Heart left ventricle (tissue), 16 donors: ENCODE measurements at regions not wholly inside any gene's neighbourhood (a gene's known extent, or its start where the extent isn't known, plus 50 kb on each side); places are given as distances from the start of the nearest gene placed in this dataset.
A peak's percentile ranks its signal among the peaks of the same experiment; 100 is the strongest.

Source experiments
- ATAC-seq, 4 donors: fragments of 200-7000 bp; cut with Tn5 transposase; one replicate each; pipeline ENCODE4 v1.9.1; 2020 to 2022; ENCODE audit warnings: moderate library complexity in 4 of 4, mild to moderate bottlenecking in 3 of 4, moderate number of reproducible peaks in 1 of 4
- DNase-seq, 5 donors: peaks; one replicate each; pipeline ENCODE4 v3.0.0-alpha.2; 2020
- H3K27ac ChIP-seq, 12 donors: fragments of 200-600 bp; sonication (generic) in 4 of 12; one replicate each; pipeline versions ENCODE4 v1.5.0 to v1.8.0; 2016 to 2022; ENCODE audit warnings: mild to moderate bottlenecking in 2 of 12
- H3K27me3 ChIP-seq, 9 donors: fragments of 200-600 bp; sonication (generic) in 2 of 9; one replicate each; pipeline versions ENCODE4 v1.5.1 to v1.8.0; 2016 to 2022; ENCODE audit warnings: mild to moderate bottlenecking in 3 of 9
- H3K36me3 ChIP-seq, 9 donors: fragments of 200-600 bp; sonication (generic) in 2 of 9; one replicate each; pipeline versions ENCODE4 v1.5.0 to v1.8.0; 2018 to 2022; ENCODE audit warnings: mild to moderate bottlenecking in 2 of 9
- H3K4me1 ChIP-seq, 12 donors: fragments of 200-600 bp; sonication (generic) in 4 of 12; one replicate each; pipeline versions ENCODE4 v1.5.0 to v1.8.0; 2016 to 2022; ENCODE audit warnings: mild to moderate bottlenecking in 3 of 12
- H3K4me3 ChIP-seq, 12 donors: fragments of 200-600 bp; sonication (generic) in 4 of 12; one replicate each; pipeline versions ENCODE4 v1.5.0 to v1.8.0; 2017 to 2022; ENCODE audit warnings: mild to moderate bottlenecking in 9 of 12, moderate library complexity in 4 of 12
- H3K9me3 ChIP-seq, 12 donors: fragments of 200-600 bp; sonication (generic) in 4 of 12; one replicate each; pipeline versions ENCODE4 v1.5.0 to v1.8.0; 2016 to 2022; ENCODE audit warnings: mild to moderate bottlenecking in 1 of 12
- POLR2A ChIP-seq, 2 donors: fragments of 450-650 bp; IDR thresholded peaks; one replicate each; pipeline ENCODE4 v1.6.1; 2017; ENCODE audit warnings: antibody characterized with exemption in 2 of 2, mild to moderate bottlenecking in 2 of 2, moderate library complexity in 2 of 2
- WGBS, 4 donors: extraction: QIAGEN DNeasy Blood & Tissue Kit in 2 of 4; methylation state at CpG; one replicate each; pipeline versions ENCODE4 v1.1.5 to v1.1.7; 2013 to 2018; 5-methylcytosine and 5-hydroxymethylcytosine counted together
- intact Hi-C, 10 donors: fragments of 100-400 bp; cut with DNase I; formaldehyde crosslinking; loops; one replicate each; pipeline versions ENCODE4 v1.11.1 to v1.14.2; 2022
- TF ChIP-seq, protein P1 (sequence below), 12 donors: fragments of 200-600 bp; sonication (generic) in 4 of 12; IDR thresholded peaks; one replicate each; pipeline versions ENCODE4 v1.5.0 to v1.8.0; 2018 to 2022; ENCODE audit warnings: antibody characterized with exemption in 12 of 12, mild to moderate bottlenecking in 5 of 12
- donor health status: ischemic (EF 13 %, LVEDD 7.1; RV severe dilation, severe dysfunction).
- donor health status: healthy with polysubstance abuse.
- donor health status: DM: no; HTN: yes; CAD: no.
- donor health status: DM: no; HTN: no; CAD: no.
- donor health status: ischemic (EF 25% LVEDD 6.9; RV normal size, moderate dysfunction).
- donor health status: ischemic (EF 25% LVEDD 5.7; RV mildly dilated, moderate dysfunction).
- donor health status: healthy.
- donor health status: DM: yes; HTN: yes; CAD: no.
- donor health status: ischemic (EF 35%, LVEDD 5.7; RV mildly dilated, moderate dysfunction).
- donor health status: nonischemic (EF 11% LVEDD 7.7; RV severe dilation, severe dysfunction).
- donor health status: DM: yes; HTN: yes; CAD: no.
- donor health status: PGD.
- donor health status: ischemic (EF 29% LVEDD 5.4; RV normal size, mild dysfunction).
- donor health status: nonischemic (EF 23%, LVEDD 6.1; RV moderate dilation, normal function).

DNA sequence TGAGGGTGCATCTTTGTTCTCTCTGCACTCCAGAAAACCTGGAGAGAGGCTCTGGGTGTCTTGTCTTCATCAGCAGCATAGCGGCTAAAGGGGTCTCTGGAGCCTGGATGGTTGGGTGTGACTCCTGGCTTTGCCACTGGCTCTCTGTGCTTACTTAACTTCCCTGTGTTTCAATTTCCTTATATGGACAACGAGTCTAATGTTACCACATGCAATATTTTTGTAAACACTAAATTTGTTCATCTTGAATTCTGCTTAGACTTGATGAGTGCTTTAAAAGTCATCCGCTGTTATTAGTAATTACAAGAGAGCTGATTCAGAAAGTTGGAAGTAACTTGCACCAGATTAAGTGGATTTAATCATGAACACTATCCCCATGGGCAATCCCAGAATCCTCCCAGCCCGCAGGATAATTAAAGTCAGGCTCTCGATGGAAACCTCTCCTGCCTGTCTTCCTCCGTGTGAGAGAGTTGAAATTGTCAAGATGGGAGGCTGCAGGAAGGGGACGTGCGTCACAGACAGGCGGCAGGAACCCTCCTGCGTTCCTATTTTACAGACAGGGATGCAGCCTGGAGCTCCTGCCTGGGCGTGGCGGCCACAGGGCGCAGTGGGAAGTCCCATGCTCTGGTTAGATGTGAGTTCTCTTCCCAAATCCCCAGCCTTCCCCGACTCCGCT lies 201.2 kb downstream of the TTC8 start:
- H3K4me3 ChIP-seq = no peak overlapping the region
- H3K27me3 ChIP-seq = peaks cover 0 to 70% (median 27%) of the 10 kb centered on the region in 9 donors
- ATAC-seq (peak in 2 of 4 donors; percentile 59 to 68), DNase-seq (peak in 2 of 5 donors; percentile 57 to 59)
- no peak overlapping the region for H3K27ac ChIP-seq
- peaks cover 0 to 2% (median 0%) of the 10 kb centered on the region in 12 donors for H3K9me3 ChIP-seq
- no peaks in the 10 kb centered on the region for H3K36me3 ChIP-seq
- TF ChIP-seq, protein P1, sequence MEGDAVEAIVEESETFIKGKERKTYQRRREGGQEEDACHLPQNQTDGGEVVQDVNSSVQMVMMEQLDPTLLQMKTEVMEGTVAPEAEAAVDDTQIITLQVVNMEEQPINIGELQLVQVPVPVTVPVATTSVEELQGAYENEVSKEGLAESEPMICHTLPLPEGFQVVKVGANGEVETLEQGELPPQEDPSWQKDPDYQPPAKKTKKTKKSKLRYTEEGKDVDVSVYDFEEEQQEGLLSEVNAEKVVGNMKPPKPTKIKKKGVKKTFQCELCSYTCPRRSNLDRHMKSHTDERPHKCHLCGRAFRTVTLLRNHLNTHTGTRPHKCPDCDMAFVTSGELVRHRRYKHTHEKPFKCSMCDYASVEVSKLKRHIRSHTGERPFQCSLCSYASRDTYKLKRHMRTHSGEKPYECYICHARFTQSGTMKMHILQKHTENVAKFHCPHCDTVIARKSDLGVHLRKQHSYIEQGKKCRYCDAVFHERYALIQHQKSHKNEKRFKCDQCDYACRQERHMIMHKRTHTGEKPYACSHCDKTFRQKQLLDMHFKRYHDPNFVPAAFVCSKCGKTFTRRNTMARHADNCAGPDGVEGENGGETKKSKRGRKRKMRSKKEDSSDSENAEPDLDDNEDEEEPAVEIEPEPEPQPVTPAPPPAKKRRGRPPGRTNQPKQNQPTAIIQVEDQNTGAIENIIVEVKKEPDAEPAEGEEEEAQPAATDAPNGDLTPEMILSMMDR (IDR thresholded peaks at IDR 0.05) = no peak
- no peak for TF ChIP-seq POLR2A (IDR thresholded peaks at IDR 0.05)
- WGBS, 4 donors = 27 to 55% (median 38%) methylated on average over 15 of the region's 15 CpGs
- intact Hi-C loops = loop anchor here in 5 of 10 donors (2.0 to 5.0 kb wide), 3 partner anchors 872 to 892 kb away; no protein-coding TSS in a partner anchor
- peaks cover 0 to 27% (median 9%) of the 10 kb centered on the region in 12 donors for H3K4me1 ChIP-seq

DNA sequence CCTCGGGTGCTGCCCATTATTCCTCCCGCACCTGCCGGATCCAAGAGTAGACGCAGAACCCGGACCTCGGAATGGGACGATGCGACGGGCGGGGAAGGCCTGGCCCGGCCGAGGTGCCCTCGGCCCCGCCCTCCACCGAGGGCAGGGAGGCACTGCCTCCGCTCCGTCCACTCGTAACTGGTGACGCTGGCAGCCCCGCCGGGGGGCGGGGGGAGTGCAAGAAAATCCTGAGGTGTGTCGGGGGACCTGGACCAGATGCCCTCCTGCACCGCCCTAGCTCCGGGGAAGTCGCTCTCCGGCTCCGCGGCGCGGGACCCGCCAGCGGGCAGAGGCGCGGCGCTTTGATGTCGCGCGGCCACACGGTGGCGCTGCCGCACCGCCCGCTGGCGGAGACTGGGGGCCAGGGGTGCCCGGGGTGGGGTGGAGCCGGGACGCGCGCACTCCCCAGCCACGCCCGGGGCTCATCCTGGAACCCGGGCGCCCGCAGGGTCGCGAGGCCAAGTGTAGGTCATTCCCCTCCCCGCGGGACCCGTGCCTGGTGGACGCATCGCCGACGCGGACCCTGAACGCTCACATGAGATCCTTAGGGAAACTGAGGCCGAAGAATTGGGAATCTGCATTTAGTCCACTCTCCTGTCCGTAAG lies 202.8 kb downstream of the TTC8 start:
- peak; percentile 22 to 82 (median 40) for DNase-seq
- no peaks in the 10 kb centered on the region for H3K36me3 ChIP-seq
- intact Hi-C loops = loop anchor here in 6 of 10 donors (1.0 to 5.0 kb wide), 4 partner anchors 870 to 890 kb away; no protein-coding TSS in a partner anchor
- no peak for TF ChIP-seq POLR2A (IDR thresholded peaks at IDR 0.05)
- TF ChIP-seq, protein P1 (IDR thresholded peaks at IDR 0.05) = peak; percentile 55 to 93 (median 82)
- H3K9me3 ChIP-seq = peaks cover 0 to 2% (median 0%) of the 10 kb centered on the region in 12 donors
- no peak overlapping the region for H3K27ac ChIP-seq
- ATAC-seq = peak; percentile 41 to 90 (median 82)
- peaks cover 0 to 27% (median 9%) of the 10 kb centered on the region in 12 donors for H3K4me1 ChIP-seq
- WGBS, 4 donors = 1 to 2% (median 1%) methylated on average over 36 to 68 of the region's 68 CpGs
- H3K4me3 ChIP-seq = peak overlapping the region; percentile 25 to 65 (median 54)
- H3K27me3 ChIP-seq = peaks cover 0 to 67% (median 27%) of the 10 kb centered on the region in 9 donors

DNA sequence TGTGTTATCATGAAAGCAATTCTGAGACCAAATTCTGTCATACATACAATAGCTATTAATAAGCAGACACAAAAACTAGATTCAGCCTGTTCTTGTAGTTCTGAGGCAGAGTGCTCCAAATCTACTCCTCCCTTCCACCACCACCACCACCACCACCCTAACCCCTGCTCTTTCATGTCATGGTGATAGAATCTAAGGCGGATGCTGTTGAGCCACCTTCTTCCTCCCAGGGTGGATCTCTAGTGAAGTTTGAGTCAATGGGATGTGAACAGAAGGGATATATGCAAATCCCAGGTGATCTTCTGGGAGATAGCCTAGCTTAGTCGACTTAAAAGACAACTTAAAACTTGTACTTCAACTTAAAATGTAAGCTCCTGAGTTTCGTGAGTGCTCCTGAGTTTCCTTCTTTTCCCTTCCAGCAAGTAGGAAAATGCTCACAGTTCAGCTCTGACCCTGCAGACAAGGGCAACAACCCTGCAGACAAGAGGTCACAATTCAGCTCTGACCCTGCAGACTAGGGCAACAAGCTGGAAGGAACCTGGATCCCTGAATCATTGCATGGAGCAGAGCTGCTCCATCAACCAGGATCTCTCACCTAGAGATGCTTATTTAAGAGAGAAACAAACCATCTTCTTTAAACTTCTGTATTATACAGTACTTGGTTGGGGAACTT lies 204.1 kb downstream of the TTC8 start:
- TF ChIP-seq, protein P1 (IDR thresholded peaks at IDR 0.05) = no peak
- TF ChIP-seq POLR2A (IDR thresholded peaks at IDR 0.05) = no peak
- Histone ChIP-seq H3K9me3 (peaks cover 0 to 2% (median 0%) of the 10 kb centered on the region in 12 donors), H3K27ac (no peak overlapping the region), H3K4me3 (no peak overlapping the region), H3K27me3 (peaks cover 0 to 55% (median 27%) of the 10 kb centered on the region in 9 donors), H3K36me3 (no peaks in the 10 kb centered on the region), H3K4me1 (peaks cover 0 to 27% (median 9%) of the 10 kb centered on the region in 12 donors)
- ATAC-seq (no peak), DNase-seq (no peak)
- intact Hi-C loops = loop anchor here in 4 of 10 donors (5.0 kb wide), 2 partner anchors 869 to 889 kb away; no protein-coding TSS in a partner anchor
- 81 to 89% (median 88%) methylated on average over 3 of the region's 3 CpGs for WGBS, 4 donors
